CD4-positive, CD25-positive, alpha-beta regulatory T cell (primary cell): ENCODE measurements at regions not wholly inside any gene's neighbourhood (a gene's known extent, or its start where the extent isn't known, plus 50 kb on each side); places are given as distances from the start of the nearest gene placed in this dataset.
A peak's percentile ranks its signal among the peaks of the same experiment; 100 is the strongest.
"Not testable (repeated sequence)": the region's sequence is repeated elsewhere in the genome, so short reads cannot be mapped to it uniquely, and the experiment has no call there.

ENCODE experiments used
- ATAC-seq, 2 donors: fragments of 150-1000 bp; cut with Tn5 transposase; one replicate each; pipeline ENCODE4 v1.10.0; 2021; ENCODE audit warnings: low read depth in 2 of 2, moderate number of reproducible peaks in 2 of 2, moderate library complexity in 1 of 2
- DNase-seq, 3 donors: peaks; one replicate each; pipeline versions ENCODE4 v3.0.0 to v3.0.0-alpha.2; 2012 to 2022; ENCODE audit warnings: mixed read lengths in 1 of 3
- H3K27ac ChIP-seq: one replicate; pipeline ENCODE4 v1.7.0; 2013; ENCODE audit warnings: mild to moderate bottlenecking, low read length; ENCODE audit not compliant: insufficient read depth, poor library complexity, severe bottlenecking
- H3K27me3 ChIP-seq: one replicate; pipeline ENCODE4 v1.7.0; 2013; ENCODE audit warnings: low read length; ENCODE audit not compliant: control insufficient read depth, insufficient read depth
- H3K36me3 ChIP-seq: one replicate; pipeline ENCODE4 v1.7.0; 2013; ENCODE audit warnings: mild to moderate bottlenecking, low read length, moderate library complexity; ENCODE audit not compliant: control insufficient read depth, insufficient read depth
- H3K4me1 ChIP-seq: 2 replicates; pipeline ENCODE4 v1.7.0; 2013; ENCODE audit warnings: mild to moderate bottlenecking, low read length; ENCODE audit not compliant: insufficient read depth, control insufficient read depth, poor library complexity, severe bottlenecking
- H3K4me3 ChIP-seq: one replicate; pipeline ENCODE4 v1.7.0; 2013; ENCODE audit warnings: low read depth, mild to moderate bottlenecking, low read length, moderate library complexity
- H3K9me3 ChIP-seq, 2 experiments: 1 replicate in 1 of 2; 2 replicates in 1 of 2; pipeline ENCODE4 v1.7.0; 2013; ENCODE audit warnings: low read length in 2 of 2, mild to moderate bottlenecking in 1 of 2, moderate library complexity in 1 of 2; ENCODE audit not compliant: control insufficient read depth in 2 of 2
- H3K27ac Mint-ChIP-seq, 3 donors: one replicate each; pipeline ENCODE4 v1.8.0; 2020 to 2022; ENCODE audit warnings: mild to moderate bottlenecking in 3 of 3, mixed read lengths in 3 of 3, moderate library complexity in 2 of 3
- H3K27me3 Mint-ChIP-seq: one replicate; pipeline ENCODE4 v1.8.0; 2022; ENCODE audit warnings: mild to moderate bottlenecking, mixed read lengths
- H3K36me3 Mint-ChIP-seq: one replicate; pipeline ENCODE4 v1.8.0; 2020; ENCODE audit warnings: mixed read lengths
- H3K4me1 Mint-ChIP-seq, 4 donors: one replicate each; pipeline ENCODE4 v1.8.0; 2020 to 2022; ENCODE audit warnings: mixed read lengths in 4 of 4, mild to moderate bottlenecking in 1 of 4
- H3K4me3 Mint-ChIP-seq, 4 donors: one replicate each; pipeline ENCODE4 v1.8.0; 2020 to 2022; ENCODE audit warnings: mild to moderate bottlenecking in 4 of 4, mixed read lengths in 4 of 4, moderate library complexity in 3 of 4
- H3K9me3 Mint-ChIP-seq, 7 donors: one replicate each; pipeline ENCODE4 v1.8.0; 2020 to 2022; ENCODE audit warnings: mixed read lengths in 7 of 7, mild to moderate bottlenecking in 3 of 7, moderate library complexity in 2 of 7

DNA sequence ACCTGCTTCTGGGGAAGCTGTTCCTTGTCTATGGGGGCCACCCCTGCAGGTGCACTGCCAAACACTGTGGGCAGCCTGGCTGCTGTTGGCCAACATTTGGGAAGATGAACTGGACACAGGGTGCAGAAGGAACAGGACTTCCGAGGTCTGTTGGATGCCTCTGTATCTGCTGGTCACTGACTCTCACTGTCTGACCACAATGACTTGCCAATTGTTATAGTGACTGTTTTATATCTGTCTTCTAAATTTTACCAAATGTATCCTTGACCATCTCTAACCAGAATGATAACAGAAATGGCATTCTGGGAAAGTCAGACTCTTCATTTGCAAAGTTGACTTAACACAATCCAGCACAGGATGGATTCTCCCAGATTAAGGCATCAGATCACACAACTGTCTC is 214.0 kb upstream of the PRSS58 start:
- H3K36me3 ChIP-seq, result no peaks in the 10 kb centered on the region
- no peak overlapping the region for H3K27ac ChIP-seq
- H3K4me1 ChIP-seq, result peaks cover 10% of the 10 kb centered on the region
- no peaks in the 10 kb centered on the region for H3K9me3 ChIP-seq
- Mint-ChIP-seq H3K9me3 (no peaks in the 10 kb centered on the region), H3K27ac (peak overlapping the region in 1 of 3 donors; percentile 0), H3K27me3 (peaks cover 4% of the 10 kb centered on the region), H3K4me1 (peaks cover 11 to 77% (median 16%) of the 10 kb centered on the region in 4 donors), H3K36me3 (no peaks in the 10 kb centered on the region), H3K4me3 (peak overlapping the region in 1 of 4 donors; percentile 41)
- no peaks in the 10 kb centered on the region for H3K27me3 ChIP-seq
- ATAC-seq, result no peak
- H3K4me3 ChIP-seq, result no peak overlapping the region
- no peak for DNase-seq

DNA sequence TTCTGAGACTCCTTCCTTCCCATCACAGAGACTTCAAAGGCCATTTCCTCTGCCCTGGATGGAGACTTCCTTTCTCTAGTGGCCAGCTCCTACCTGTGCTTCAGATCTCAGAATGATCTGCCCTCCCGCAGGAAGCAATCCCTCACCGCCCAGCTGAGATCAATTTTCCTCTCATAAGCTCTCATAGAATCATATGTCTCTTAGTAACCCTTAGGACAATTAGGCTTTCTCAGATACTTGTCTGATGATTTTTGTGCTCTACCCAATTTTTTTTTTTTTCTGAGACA is 212.6 kb upstream of the PRSS58 start:
- Mint-ChIP-seq H3K27me3 (peaks cover 4% of the 10 kb centered on the region), H3K36me3 (peaks cover 4% of the 10 kb centered on the region), H3K4me3 (peak overlapping the region in 1 of 4 donors; percentile 49), H3K4me1 (peaks cover 11 to 70% (median 16%) of the 10 kb centered on the region in 4 donors), H3K9me3 (peaks cover 0 to 3% (median 0%) of the 10 kb centered on the region in 7 donors), H3K27ac (peak overlapping the region; percentile 78 to 86 (median 83))
- DNase-seq (no peak), ATAC-seq (no peak)
- Histone ChIP-seq H3K4me1 (peaks cover 5% of the 10 kb centered on the region), H3K27me3 (no peaks in the 10 kb centered on the region), H3K27ac (no peak overlapping the region), H3K9me3 (no peaks in the 10 kb centered on the region), H3K36me3 (no peaks in the 10 kb centered on the region), H3K4me3 (no peak overlapping the region)

DNA sequence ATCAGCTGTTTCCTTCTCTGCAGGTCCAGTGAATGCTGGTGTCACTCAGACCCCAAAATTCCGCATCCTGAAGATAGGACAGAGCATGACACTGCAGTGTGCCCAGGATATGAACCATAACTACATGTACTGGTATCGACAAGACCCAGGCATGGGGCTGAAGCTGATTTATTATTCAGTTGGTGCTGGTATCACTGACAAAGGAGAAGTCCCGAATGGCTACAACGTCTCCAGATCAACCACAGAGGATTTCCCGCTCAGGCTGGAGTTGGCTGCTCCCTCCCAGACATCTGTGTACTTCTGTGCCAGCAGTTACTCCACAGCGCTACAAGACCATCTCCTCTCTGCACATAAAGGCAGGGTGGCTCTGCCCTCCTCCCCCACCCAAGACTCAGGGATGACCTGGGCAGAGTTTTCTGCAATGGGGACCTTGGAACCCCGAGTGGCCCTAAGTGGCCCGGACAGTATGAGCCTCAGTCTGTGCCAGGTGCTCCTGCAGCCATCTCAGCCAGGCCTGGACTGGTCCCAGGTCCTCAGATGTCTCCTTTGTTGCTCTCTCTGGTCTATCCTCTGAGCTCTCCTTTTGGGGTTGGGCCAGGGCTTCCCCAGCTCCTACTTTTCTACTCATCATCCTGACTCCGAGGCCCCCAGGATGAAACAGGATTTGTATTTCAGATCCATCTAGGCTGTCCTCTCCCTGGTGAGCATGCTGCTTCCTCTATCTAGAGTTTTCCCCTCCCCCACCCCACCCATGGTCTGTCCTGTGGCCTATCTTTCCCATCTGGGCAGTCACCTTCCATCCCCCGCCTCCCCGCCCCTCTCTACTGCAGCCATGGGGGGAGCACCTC is 212.1 kb upstream of the PRSS58 start:
- DNase-seq, result no peak

DNA sequence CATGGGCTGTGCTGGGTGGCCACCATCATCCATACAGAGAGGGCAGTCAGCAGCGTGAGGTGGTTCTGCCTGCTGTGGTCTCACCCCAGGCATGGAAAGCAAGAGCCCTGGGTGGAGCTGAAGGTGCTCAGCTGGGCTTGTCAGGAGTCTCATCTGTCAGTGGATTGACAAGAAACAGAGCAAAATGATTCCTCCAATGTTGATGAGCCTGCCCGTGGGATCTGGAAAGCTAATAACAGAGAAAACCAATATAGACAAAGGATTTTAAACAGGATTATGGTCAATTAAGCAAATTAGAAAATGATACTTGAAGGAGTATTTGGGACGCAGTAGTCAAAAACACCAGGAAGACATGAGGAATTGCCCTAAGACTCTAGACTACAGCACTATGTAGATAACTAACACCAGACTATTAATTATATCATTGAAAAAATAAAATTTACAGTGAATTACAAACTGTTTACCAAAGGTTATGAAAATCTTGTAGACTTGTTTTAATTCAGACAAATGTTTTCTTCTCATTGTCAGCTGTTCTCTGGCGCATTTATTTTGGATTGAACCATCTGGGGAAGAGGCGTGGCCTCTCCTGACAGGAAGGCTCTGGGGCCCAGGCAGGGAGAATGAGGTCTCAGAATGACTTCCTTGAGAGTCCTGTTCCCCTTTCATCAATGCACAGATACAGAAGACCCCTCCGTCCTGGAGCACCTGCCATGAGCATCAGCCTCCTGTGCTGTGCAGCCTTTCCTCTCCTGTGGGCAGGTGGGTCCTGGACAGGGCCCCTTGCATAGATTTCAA is 211.2 kb upstream of the PRSS58 start:
- peak overlapping the region; percentile 2 to 77 (median 56) for H3K27ac Mint-ChIP-seq

More for the DNA sequence above, 212.1 kb upstream of the PRSS58 start:
- H3K4me1 Mint-ChIP-seq, result peaks cover 11 to 68% (median 16%) of the 10 kb centered on the region in 4 donors
- peaks cover 4% of the 10 kb centered on the region for H3K27me3 Mint-ChIP-seq
- Histone ChIP-seq H3K4me3 (no peak overlapping the region), H3K36me3 (no peaks in the 10 kb centered on the region), H3K27me3 (no peaks in the 10 kb centered on the region), H3K4me1 (peaks cover 5% of the 10 kb centered on the region), H3K27ac (no peak overlapping the region), H3K9me3 (no peaks in the 10 kb centered on the region)
- peak overlapping the region in 2 of 4 donors; percentile 49 to 74 for H3K4me3 Mint-ChIP-seq
- peak overlapping the region; percentile 78 to 86 (median 83) for H3K27ac Mint-ChIP-seq
- no peak for ATAC-seq
- peaks cover 0 to 4% (median 0%) of the 10 kb centered on the region in 7 donors for H3K9me3 Mint-ChIP-seq
- peaks cover 6% of the 10 kb centered on the region for H3K36me3 Mint-ChIP-seq

DNA sequence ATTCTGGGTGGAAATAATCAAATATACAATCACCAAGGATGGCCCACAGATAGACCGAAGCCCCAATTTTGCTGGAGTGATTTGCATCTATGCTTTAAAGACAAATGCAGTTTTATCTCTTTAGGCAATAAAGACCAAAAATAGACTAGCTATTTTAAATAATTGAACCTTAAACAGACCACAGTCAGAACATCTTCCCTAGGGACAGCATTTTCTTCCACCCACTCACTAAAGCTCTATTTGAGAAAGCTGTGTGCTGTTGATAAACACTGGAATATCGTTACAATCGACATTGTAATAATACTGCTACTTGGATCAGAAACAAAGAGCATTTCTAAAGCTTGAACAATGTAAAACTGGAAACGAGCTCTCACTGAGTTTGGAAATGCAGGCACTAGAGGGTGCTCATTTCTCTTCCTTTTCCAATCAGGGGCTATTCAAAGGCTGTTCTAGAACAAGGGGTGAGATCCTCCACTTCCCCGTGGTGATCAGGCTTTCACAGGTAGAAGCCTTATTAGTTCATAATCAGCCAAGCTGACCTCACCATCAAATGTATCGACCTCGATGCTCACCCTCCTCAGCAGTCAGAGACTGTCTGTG is 209.3 kb upstream of the PRSS58 start:
- H3K27me3 Mint-ChIP-seq, H3K9me3 ChIP-seq, H3K27me3 ChIP-seq, H3K4me3 ChIP-seq, ATAC-seq, H3K9me3 Mint-ChIP-seq, H3K36me3 ChIP-seq, H3K27ac ChIP-seq, H3K27ac Mint-ChIP-seq, DNase-seq, H3K36me3 Mint-ChIP-seq: not testable (repeated sequence)
- H3K4me3 Mint-ChIP-seq, result peak overlapping the region in 1 of 4 donors; percentile 27
- peaks cover 24 to 75% (median 32%) of the 10 kb centered on the region in 4 donors for H3K4me1 Mint-ChIP-seq
- H3K4me1 ChIP-seq, result peaks cover 22% of the 10 kb centered on the region

More for the DNA sequence above, 211.2 kb upstream of the PRSS58 start:
- Mint-ChIP-seq H3K4me3 (peak overlapping the region in 3 of 4 donors; percentile 12 to 74 (median 49)), H3K4me1 (peaks cover 14 to 67% (median 20%) of the 10 kb centered on the region in 4 donors), H3K36me3 (peaks cover 6% of the 10 kb centered on the region), H3K27me3 (peaks cover 4% of the 10 kb centered on the region), H3K9me3 (peaks cover 0 to 4% (median 0%) of the 10 kb centered on the region in 7 donors)
- peaks cover 6% of the 10 kb centered on the region for H3K4me1 ChIP-seq
- ATAC-seq (no peak), DNase-seq (no peak)
- H3K36me3 ChIP-seq, result no peaks in the 10 kb centered on the region
- no peaks in the 10 kb centered on the region for H3K9me3 ChIP-seq
- H3K4me3 ChIP-seq, result no peak overlapping the region
- H3K27ac ChIP-seq, result no peak overlapping the region
- no peaks in the 10 kb centered on the region for H3K27me3 ChIP-seq

DNA sequence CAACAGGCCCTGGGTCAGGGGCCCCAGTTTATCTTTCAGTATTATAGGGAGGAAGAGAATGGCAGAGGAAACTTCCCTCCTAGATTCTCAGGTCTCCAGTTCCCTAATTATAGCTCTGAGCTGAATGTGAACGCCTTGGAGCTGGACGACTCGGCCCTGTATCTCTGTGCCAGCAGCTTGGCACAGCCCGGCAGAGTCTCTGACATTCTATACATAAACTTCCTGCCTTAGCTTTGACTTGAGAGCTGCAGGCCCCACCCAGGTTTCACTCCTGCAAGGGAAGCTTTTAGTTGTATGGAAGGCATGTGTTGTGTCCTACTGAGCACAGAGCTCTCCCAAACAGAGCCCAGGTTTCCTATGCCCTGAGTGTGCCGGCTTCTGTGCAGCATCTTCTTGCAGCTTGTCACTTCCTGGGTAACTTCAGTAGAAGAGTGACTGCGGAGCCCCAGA is 205.6 kb upstream of the PRSS58 start:
- ATAC-seq (peak; percentile 71 to 77), DNase-seq (peak in 2 of 3 donors; percentile 34 to 76)
- peak overlapping the region; percentile 98 to 99 (median 98) for H3K27ac Mint-ChIP-seq
- Histone ChIP-seq H3K27ac (peak overlapping the region; percentile 74), H3K27me3 (no peaks in the 10 kb centered on the region), H3K9me3 (no peaks in the 10 kb centered on the region), H3K4me1 (peaks cover 25% of the 10 kb centered on the region), H3K4me3 (peak overlapping the region; percentile 67), H3K36me3 (no peaks in the 10 kb centered on the region)
- peaks cover 0 to 4% (median 0%) of the 10 kb centered on the region in 7 donors for H3K9me3 Mint-ChIP-seq
- peaks cover 6% of the 10 kb centered on the region for H3K36me3 Mint-ChIP-seq
- peak overlapping the region; percentile 83 to 95 (median 90) for H3K4me3 Mint-ChIP-seq
- H3K4me1 Mint-ChIP-seq, result peaks cover 13 to 74% (median 37%) of the 10 kb centered on the region in 4 donors
- H3K27me3 Mint-ChIP-seq, result no peaks in the 10 kb centered on the region

DNA sequence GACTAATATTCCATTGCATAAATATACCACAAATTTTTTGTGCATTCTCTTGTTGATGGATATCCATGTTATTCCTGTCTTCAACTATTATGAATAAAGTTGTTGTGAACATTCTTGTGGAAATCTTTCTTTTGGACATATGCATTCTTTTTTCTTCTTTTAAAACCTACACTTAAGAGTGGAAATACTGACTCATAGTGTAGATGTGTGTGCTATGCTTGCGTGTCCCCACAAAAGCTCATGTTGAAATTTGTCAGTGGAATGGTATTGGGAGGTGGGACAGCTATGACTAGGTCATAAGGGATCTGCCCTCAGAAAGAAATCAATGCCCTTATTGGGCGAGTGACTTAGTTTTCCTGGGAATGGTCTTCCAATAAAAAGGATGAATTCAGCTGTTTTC is 203.6 kb upstream of the PRSS58 start:
- DNase-seq (no peak), ATAC-seq (no peak)
- H3K27ac Mint-ChIP-seq, result peak overlapping the region; percentile 98 to 99 (median 98)
- H3K4me3 ChIP-seq, result peak overlapping the region; percentile 22
- peaks cover 0 to 4% (median 0%) of the 10 kb centered on the region in 7 donors for H3K9me3 Mint-ChIP-seq
- H3K9me3 ChIP-seq, result no peaks in the 10 kb centered on the region
- no peaks in the 10 kb centered on the region for H3K27me3 ChIP-seq
- H3K4me3 Mint-ChIP-seq, result peak overlapping the region; percentile 38 to 92 (median 85)
- peaks cover 13 to 71% (median 38%) of the 10 kb centered on the region in 4 donors for H3K4me1 Mint-ChIP-seq
- H3K27ac ChIP-seq, result peak overlapping the region; percentile 33
- H3K36me3 Mint-ChIP-seq, result peaks cover 6% of the 10 kb centered on the region
- no peaks in the 10 kb centered on the region for H3K36me3 ChIP-seq
- H3K27me3 Mint-ChIP-seq, result no peaks in the 10 kb centered on the region
- peaks cover 25% of the 10 kb centered on the region for H3K4me1 ChIP-seq
